SKM-1 (cell line): ENCODE measurements at regions not wholly inside any gene's neighbourhood (a gene's known extent, or its start where the extent isn't known, plus 50 kb on each side); places are given as distances from the start of the nearest gene placed in this dataset.

Experiments
- DNase-seq: peaks from one replicate; lab custom pipeline; 2025; ENCODE audit not compliant: unreplicated experiment; lab: John Stamatoyannopoulos, UW

- DNase-seq = no peak
Observed at GRCh38 chr2:88832311-88832991, 141.0 kb downstream of the RPIA start.

GRCh38 chr2:88832992-88833389 is 141.5 kb downstream of the RPIA start:
- no peak for DNase-seq

GRCh38 chr2:88834376-88834775 is 142.9 kb downstream of the RPIA start:
- no peak for DNase-seq

- DNase-seq = no peak
Observed at GRCh38 chr2:88834866-88835265, 143.4 kb downstream of the RPIA start.

GRCh38 chr2:88835726-88836125 is 144.3 kb downstream of the RPIA start:
- no peak for DNase-seq

- DNase-seq = no peak
Observed at GRCh38 chr2:88836351-88836750, 144.9 kb downstream of the RPIA start.

GRCh38 chr2:88837511-88838160 is 146.2 kb downstream of the RPIA start:
- no peak for DNase-seq

GRCh38 chr2:88838165-88838635 is 146.7 kb downstream of the RPIA start:
- DNase-seq = no peak

- no peak for DNase-seq
Observed at GRCh38 chr2:88841224-88841929, 149.9 kb downstream of the RPIA start.

- DNase-seq = no peak
Observed at GRCh38 chr2:88842656-88843460, 151.4 kb downstream of the RPIA start.

- DNase-seq = no peak
Observed at GRCh38 chr2:88843651-88844050, 152.2 kb downstream of the RPIA start.

GRCh38 chr2:88844960-88845359 is 153.5 kb downstream of the RPIA start:
- no peak for DNase-seq

GRCh38 chr2:88845772-88846661 is 154.5 kb downstream of the RPIA start:
- no peak for DNase-seq

- no peak for DNase-seq
Observed at GRCh38 chr2:88852753-88853402, 161.4 kb downstream of the RPIA start.

- no peak for DNase-seq
Observed at GRCh38 chr2:88853403-88853790, 161.9 kb downstream of the RPIA start.

GRCh38 chr2:88854528-88854927 is 163.1 kb downstream of the RPIA start:
- no peak for DNase-seq

GRCh38 chr2:88855620-88856408 is 164.3 kb downstream of the RPIA start:
- no peak for DNase-seq

- no peak for DNase-seq
Observed at GRCh38 chr2:88856409-88857135, 165.1 kb downstream of the RPIA start.
